GM12873 (cell line): ENCODE measurements at regions not wholly inside any gene's neighbourhood (a gene's known extent, or its start where the extent isn't known, plus 50 kb on each side); places are given as distances from the start of the nearest gene placed in this dataset.

ENCODE experiments used
- TF ChIP-seq, protein P1 (sequence below): IDR thresholded peaks from 2 replicates; pipeline ENCODE4 v1.5.1; 2012; ENCODE audit warnings: low read depth, mild to moderate bottlenecking, moderate library complexity, low read length, control low read depth; ENCODE audit not compliant: insufficient read depth; ENCODE audit errors: missing control alignments

DNA sequence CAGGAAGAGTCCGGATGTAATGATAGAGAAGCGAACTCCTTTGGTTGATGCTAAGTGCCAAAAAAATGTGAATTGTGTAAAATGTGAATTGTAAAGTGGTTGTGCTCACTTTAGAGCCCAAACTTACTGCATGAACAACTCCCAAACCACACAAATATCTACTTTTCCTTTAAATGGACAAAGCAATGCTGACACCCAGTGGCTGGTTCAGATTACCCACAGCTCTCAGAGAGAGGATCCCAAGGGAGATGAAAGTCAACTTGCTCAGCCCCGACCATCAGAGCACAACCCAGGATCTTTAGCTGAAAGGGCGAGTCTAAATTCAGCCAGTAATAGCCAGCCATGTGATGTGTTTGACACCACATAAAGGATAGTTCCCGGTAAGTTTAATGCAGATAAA lies 133.7 kb downstream of the NMUR2 start:
- TF ChIP-seq, protein P1, sequence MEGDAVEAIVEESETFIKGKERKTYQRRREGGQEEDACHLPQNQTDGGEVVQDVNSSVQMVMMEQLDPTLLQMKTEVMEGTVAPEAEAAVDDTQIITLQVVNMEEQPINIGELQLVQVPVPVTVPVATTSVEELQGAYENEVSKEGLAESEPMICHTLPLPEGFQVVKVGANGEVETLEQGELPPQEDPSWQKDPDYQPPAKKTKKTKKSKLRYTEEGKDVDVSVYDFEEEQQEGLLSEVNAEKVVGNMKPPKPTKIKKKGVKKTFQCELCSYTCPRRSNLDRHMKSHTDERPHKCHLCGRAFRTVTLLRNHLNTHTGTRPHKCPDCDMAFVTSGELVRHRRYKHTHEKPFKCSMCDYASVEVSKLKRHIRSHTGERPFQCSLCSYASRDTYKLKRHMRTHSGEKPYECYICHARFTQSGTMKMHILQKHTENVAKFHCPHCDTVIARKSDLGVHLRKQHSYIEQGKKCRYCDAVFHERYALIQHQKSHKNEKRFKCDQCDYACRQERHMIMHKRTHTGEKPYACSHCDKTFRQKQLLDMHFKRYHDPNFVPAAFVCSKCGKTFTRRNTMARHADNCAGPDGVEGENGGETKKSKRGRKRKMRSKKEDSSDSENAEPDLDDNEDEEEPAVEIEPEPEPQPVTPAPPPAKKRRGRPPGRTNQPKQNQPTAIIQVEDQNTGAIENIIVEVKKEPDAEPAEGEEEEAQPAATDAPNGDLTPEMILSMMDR, result no peak

DNA sequence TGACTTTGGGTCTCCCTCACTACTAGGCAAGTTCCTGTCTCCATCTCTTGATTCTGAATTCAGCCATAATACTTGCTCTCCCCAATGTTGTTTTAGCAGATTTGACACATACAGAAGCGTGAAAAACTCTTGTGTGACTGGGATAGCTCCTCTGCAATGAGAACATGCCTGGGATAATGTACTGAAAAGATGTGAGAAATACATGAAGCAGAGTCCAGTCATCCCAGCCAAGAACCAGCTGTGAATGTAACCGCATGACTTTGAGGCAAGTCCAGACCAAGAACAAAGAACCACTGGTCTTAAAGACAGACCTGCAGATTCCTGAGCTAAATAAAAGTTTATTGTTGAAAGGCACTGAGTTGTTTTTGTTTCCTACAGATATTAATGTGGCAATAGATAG lies 135.0 kb downstream of the NMUR2 start:
- TF ChIP-seq, protein P1, result no peak

DNA sequence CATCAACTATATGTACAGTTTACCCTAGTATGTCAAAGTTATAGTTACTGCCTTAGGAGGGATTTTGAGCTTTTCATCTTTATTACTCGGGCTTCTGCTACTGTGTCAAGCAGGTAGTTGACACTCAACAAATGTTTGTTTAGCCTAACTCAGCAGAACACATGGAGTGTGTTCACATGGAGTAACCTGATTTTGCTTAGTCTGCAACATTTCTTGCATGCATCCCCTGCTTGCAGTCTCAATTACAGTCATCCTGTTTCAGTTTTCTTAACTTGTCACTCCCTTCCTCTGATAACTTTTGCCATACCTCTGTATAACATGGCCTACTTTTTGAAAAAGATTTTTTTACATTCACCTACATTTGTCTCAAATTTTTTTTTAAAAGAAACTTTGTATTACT lies 135.5 kb downstream of the NMUR2 start:
- TF ChIP-seq, protein P1, result no peak

DNA sequence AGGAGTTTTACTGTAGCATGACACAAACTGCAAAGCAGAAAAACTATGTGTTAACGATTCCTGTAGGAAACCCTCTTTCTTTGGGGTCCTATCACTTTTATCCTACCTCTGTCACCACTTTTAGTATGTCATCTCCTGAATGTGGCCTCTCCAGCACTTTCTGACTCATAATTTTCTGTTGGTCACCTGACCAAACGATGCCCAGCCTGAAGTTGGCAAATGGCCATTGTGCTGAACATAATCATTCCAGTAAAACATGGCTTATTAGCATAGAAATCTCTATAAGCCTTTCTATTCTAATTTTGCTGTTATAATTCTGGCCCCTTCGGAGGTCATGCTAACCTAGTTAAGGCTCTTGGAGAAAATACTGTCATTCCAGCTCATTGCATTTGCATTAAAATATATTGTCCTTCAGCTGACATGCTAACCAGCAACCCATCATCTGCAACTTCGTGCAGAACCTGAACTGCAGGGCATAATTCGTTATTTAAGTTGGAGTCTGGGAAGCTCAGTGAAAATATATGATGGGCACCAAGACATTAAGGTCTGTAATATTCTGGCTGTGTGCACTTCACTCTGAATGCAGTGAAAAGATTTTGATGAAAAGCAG lies 140.3 kb downstream of the NMUR2 start:
- TF ChIP-seq, protein P1, result no peak

DNA sequence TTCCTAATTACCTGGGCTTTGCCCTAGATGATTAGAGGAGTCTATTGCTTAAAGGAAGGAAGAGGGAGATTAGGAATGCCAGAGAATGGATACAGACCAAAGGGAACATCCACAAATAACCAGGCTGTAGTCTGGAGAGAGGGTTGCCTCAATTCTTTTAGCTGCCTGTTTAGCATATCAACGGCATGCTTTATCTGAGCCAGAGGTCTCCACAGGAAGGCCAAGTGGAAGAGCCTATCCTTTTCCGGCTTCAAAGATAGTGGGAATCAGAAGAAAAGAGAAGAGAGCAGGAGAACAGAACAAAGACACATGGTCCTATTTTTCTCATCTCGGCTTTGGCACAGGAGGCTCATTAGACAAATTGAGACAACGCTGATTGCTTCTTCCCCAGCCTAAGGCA lies 142.4 kb downstream of the NMUR2 start:
- TF ChIP-seq, protein P1, result no peak

DNA sequence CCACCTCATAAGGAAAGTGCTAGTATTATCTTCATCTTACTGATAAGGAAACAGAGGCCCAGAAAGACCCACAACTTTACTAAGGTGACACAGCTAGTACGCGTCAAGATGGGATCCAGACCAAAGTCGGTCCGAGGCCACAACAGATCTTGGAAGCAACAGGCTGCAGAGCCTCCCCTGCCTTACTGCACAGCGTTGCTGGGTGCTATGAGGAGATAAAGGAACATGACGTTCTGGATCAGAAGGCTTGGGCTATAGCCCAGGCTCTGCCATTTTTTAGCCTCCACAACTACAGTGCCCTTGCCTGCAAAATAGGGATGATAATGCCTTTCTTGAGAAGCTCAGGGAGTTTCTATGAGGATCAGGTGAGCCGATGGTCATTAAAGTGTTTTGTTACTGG lies 144.1 kb downstream of the NMUR2 start:
- TF ChIP-seq, protein P1, result no peak

DNA sequence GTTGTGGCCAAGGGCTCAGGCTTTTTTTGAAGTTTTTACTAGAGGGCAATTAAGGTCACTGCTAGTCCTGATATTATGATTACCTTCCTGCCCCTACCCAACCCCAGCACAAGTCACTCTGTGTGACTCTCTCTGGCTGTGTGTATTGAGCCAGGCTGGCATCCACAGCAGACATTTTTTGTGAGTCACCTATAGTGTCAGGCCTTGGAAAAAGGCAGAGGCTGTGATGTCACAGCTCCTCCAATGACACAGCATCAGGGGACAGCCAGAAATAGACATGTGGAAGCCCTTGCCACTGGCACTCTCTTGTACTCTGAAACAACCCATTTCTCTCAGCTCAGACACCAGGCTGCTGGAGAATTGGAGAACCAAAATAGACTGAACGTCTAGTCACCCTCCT lies 145.4 kb downstream of the NMUR2 start:
- TF ChIP-seq, protein P1, result no peak
